ENCODE measurements at regions not wholly inside any gene's neighbourhood (a gene's known extent, or its start where the extent isn't known, plus 50 kb on each side); places are given as distances from the start of the nearest gene placed in this dataset.

DNA sequence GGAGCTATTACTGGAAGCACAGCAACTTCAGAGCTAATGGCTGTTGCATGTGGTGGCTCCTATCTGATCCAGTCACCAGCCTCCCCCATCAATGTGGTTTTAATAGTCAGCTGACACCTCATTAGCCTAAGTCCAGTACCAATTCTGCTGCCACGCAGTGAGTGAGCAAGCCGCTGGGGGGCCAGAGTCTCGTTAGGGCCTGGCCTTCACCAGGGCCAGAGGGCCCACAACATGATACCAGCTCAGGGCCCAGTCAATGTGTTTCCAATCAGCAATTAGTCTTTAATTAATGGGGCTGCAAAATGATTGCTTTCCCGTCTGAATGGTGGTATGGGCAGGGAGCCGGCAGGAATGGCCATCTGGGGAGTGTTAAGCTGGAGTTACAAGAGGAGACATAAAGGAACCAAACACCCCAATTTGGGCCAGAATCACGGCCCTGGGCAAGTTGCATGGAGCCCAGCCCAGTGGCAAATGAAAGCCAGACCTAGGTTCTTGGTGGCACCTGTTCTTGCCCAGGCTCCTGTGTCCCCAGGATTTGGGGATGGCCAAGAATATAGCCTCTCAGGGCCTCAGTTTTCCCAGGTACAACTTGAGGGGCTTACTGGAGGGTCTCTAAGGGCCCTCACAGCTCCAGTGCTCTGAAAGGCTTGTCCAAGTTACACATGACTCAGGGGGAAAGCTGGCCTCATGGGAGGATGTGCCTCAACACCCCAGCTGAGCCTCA is 119.2 kb downstream of the EFNB1 start:
- DNase-seq (ENCODE audit: low spot score) = no peak

DNA sequence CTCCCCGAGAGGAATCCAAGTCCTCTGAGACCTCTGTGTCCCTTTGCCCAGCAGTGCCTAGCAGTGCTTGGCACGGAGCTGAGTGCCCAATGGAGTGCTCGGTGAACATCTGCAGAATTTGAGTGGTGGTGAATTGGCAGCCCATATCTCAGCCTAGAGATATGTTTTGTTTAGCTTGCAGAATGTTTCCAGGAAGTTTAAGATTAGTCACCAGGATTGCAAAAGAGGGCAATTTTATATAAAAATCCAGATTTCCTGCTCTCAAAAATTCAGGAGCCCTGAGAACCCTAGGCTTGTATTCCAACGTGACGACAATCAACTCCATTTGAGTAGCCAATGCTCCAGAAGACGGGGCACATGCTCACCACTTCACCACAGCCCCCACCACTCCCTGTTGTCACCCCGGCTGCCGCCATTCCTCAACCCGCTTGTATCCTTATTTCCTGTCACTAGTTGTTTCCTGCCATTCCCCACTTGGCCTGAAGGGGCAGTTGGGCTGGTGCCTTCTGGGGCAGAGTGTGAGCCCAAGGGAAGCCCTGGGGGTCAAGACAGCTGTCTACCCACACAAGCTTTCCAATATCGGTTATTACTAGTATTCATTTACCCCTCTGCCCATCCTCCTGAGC is 116.9 kb downstream of the EFNB1 start:
- no peak for DNase-seq (ENCODE audit: low spot score)

DNA sequence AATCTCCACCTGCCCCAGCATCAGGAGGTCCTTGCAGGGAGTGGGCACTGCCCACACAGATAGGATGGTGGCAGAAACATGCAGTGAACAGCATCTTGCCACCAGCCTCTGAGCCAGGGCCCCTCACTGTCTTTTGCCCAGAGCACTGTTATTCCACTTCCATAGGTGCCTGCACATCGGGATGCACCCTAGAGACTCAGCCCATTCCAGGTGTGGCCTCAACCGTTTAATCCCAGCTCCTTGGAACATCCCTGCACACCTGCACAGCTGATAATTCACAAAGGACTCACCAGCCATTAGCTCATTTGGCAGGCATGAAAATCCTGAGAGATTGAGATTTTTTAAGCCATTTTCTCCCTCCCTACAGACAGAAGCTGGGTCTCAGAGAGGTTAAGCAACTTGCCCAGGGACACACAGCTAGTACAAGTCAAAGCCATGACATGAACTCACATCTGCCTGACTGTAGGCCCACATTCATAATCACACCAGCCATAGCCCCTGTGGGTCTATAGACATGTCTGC is 116.3 kb downstream of the EFNB1 start:
- no peak for DNase-seq (ENCODE audit: low spot score)

DNA sequence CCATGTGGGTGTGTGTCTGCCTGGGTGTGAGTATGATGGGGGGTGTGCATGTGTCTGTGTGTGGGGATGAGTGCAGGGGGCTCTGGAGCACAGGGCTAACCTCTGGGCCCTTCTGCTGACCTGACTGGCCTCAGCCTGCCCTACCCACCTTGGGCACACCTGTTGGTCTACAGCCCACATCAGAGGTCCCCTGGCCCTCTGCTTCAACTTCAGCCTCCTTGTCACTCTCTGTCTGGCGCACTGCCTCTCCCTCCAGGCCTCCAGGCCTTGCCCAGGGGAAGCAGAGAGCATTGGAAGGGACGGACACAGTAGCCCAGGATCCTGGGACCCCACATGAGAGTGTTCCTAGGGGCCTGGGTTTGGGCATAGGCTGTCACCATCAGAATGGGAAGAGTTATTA is 115.4 kb downstream of the EFNB1 start:
- no peak for DNase-seq (ENCODE audit: low spot score)

DNA sequence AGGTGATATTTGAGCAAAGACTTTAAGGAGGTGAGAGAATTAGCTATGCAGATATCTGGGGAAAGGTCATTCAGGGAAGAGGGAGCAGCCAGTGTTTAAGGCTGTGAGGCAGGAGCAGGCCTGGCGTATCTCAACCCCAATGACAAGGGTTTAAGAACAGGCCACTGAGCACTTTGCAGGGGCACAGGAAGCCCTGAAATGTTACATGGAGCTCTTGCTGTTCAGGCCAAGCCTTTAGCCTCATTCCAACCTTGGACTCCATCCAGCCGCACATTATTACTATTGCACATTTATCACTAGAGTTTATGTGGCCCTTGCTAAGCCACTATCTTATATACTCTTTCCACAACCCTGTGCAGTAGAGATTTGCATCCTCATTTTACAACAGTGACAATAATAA is 114.0 kb downstream of the EFNB1 start:
- DNase-seq (ENCODE audit: low spot score) = no peak

DNA sequence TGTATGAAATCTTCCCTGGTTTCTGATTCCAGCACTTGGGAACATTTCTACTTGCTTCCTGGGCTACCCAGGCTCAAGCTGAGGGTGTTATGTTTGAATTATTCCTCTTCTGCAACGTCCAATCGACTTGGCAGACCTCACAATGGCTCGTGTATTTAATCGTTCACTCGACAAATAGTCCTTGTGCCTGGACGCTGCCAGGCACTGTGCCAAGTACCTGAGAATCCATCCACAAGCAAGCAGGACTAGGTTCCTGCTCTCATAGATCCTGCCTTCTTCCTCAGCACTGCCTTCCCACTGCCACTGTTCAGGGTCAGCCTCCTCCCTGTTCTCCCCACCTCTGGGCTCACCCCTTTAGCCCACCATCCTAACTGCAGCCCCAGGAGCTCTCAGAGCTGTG is 113.3 kb downstream of the EFNB1 start:
- no peak for DNase-seq (ENCODE audit: low spot score)

DNA sequence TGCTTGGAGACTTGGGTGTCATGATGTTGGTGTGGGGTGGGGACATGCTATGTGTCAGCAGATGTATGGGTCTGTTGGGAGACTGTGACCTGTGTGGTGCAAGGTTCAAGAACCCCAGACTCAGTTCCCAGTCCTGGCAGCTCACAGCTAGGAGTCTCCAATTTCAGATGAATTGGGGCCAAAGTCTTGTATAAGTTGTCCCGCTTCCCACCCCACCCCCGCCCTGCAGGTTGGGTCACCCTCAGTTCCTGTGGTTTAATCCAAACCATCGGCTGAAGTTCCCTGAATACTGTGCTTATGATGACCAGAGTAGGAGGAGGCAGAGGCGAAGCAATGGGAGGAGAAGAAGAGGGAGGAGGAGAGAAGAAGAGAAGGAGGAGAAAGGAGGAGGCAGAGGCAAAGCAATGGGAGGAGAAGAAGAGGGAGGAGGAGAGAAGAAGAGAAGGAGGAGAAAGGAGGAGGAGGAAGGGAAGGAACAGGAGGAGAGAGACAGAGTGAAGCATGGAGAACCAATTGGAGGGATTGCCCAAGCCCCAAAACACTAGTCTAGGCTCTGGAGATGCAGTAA is 112.6 kb downstream of the EFNB1 start:
- no peak for DNase-seq (ENCODE audit: low spot score)

DNA sequence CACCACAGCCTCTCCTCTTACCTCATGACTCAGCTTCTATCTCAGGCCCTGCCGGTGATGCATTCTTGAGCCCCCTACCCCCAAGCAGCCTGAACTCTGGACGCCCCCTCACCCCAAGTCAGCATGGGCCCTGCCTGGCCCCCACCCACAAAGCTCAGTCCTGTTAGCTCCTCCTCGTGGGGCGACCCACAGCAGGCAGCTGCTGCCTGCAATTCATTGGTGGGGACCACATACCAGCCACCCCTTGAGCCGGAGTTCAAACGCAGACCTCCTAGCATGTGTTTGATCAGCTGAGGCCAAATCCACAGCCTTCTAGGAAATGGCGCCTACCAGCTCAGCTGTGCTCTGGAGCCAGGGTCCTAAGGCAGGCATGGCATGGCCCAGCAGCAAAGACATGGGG is 111.8 kb downstream of the EFNB1 start:
- no peak for DNase-seq (ENCODE audit: low spot score)

DNA sequence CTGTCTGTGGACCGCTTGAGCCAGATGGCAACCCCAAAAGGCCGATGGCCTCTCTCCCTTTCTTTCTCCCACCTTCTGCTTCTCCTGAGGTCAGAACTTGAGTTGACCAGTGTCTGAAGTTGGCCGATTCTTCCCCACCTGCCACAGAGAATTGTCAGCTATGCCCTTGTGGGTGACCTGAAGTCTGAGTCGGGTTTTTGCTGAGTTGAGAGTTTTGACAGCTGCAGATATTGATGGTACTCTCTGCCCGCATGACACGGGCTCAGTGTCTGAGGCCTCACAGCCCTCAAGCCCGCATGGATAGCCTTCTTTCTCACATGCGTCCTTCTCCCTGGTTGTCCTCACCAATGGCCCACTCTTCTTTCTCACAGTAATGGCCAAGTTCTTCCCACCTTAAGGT is 111.0 kb downstream of the EFNB1 start:
- DNase-seq (ENCODE audit: low spot score) = no peak

DNA sequence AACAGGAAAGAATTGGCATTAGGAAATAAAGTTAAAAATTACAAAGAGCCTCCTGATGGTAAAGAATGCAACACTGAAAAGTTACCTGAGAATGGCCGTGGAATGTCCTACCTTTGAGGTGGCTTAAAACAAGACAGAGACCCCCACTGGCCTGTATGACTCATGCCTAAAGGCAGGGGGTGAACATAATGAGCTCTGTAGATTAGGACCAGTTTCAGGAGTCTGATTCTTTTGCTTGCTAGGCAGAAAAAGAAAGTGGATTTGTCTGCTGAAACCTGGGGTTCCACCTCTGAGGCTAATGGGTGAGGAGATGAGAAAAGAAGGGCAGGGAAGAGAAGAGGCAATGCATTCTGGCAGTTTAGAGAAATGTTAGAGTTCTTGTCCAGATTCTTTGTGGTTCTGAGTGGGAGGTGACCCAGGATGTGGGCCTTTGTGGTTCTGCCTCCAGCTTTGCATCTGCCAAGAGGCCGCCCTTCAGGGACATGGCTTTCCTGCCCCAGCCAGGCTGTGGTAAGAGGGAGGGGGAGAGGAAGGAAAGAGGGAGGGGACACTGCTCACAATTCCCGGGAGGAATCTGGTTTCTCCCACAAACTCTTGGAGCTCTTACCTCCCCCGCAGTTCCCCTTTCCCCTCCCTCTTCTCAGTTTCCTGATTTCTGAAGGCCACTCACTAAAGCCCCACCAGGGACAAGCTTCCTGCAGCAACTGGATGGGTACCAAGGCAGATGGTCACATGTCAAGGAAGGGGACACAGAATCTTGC is 109.6 kb downstream of the EFNB1 start:
- no peak for DNase-seq (ENCODE audit: low spot score)

DNA sequence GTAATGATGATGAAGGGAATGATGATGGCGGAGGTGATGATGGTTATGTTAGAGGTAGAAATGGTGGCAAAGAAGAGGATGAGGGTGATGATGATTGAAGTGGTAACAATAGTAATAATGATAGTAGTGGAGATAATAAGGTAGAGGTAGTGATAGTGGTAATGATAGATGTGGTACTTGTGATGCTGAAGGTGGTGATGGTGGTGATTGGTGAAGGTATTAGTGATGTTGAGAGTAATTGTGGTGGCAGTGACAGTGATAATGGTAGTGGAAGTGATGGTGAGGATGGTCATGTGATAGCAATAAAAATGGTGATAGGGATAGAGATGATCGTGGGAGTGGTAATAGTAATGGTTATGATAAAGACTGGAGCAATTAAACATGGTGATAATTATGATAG is 108.8 kb downstream of the EFNB1 start:
- no peak for DNase-seq (ENCODE audit: low spot score)

DNA sequence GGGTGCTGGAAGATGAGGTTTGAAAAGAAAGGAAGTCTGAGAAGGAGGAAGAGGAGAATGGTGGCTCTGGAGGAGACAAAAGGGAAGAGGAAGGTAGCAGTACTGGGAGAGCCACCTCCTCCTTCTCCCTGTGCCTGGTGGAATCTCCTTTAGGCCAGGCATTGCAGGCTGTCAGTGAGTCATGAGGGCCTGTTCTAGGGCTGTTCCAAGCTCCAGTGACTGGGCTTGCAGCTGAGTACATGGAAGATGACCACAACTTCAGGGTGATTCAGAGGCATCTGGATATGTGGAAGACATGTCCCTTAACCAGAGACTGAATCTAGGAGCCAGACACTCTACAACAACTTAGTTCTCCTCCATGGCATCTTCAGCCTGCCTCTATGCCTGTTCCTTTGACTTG is 107.8 kb downstream of the EFNB1 start:
- no peak for DNase-seq (ENCODE audit: low spot score)

DNA sequence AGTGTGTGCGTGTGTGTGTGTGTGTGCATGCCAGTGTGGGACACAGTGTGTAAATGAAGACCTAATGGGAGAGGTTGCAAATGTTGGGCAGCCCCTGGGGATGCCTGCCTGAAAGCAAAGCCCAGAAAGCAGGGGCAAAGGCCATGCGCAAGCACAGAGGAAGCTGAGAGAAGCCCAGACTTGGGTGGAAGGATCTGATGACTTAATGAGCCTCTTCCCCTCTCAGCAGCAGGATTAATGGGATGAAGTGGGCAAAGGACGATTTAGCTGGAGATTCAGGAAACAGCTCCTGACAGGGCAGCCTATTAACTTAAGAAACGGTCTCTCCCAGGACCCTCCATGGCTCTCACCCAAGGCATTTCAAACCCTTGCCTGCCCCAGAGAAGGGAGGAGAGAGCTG is 107.3 kb downstream of the EFNB1 start:
- no peak for DNase-seq (ENCODE audit: low spot score)

DNA sequence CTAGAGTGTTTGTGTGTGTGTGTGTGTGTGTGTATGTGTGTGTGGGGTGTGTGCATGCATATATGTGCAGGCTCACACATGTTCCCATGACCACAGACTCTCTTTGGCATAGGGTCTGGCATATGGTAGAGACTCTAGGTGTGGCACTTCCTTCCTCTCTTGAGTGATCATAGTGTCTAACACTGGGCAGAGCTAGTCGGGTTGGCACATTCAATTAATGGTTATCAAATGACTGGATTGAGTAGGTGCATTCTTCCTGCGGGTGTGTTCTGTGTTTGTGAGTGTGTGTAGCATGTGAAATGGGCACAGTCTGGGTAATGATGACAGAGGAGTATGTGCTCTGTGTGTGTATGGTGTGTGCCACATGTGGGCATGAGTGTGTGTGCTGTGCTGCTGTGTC is 106.5 kb downstream of the EFNB1 start:
- DNase-seq (ENCODE audit: low spot score) = no peak

DNA sequence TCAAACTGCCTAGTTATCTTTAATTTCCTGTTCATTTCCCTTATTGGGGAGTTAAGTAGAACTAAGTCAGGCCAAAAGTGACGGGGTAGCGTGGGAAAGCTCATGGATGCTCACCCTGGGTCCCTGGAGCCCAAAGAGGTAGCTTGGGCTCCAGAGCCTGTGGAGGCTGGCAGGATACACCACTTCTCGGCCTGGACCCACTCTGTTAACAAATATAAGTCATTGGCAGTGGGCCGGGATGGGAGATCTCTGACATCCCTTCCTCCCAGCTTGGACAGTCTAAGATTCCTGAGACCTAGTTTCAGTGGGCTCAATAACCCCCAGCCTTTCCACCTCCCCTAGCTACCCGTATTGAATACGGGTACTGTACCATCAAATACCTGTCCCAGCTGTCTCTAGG is 106.1 kb downstream of the EFNB1 start:
- no peak for DNase-seq (ENCODE audit: low spot score)

DNA sequence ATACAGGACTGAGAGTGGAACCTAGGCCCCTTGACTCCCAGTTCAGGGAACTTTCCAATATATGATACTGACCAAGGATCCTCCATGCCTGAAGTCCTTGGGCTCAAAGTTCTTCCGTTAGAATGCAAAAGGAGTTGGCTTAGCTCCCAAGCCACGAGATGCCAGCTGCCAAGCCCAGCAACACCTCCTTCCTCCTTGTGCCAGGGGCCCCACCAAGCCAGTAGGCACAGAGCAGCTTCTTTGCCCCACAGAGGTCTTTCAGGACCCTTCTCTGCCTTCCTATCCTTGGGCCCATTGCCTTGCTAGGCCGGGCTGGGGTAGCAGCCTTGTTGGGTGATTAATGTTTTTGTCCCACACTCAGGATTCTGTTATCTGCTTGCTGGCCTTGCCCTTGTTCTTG is 105.6 kb downstream of the EFNB1 start:
- DNase-seq (ENCODE audit: low spot score) = no peak

DNA sequence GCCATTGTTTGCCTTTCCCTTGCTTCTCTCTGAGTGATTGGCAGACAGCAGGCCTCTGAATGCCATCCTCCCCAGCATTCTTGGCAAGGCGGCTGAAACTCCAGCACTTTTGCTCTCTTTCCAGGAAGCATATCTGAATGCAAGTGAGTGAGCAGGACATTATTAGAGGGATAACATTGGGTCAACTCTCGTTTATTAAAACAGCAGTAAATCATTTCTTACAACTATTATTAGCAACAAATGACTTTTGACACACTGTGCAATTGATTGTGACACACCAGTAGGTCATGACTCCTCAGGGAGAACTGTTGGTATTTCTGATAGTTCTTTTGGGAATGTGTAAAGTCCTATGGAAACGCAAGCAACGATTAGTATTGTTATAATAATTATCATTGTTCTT is 103.8 kb downstream of the EFNB1 start:
- DNase-seq (ENCODE audit: low spot score) = no peak

DNA sequence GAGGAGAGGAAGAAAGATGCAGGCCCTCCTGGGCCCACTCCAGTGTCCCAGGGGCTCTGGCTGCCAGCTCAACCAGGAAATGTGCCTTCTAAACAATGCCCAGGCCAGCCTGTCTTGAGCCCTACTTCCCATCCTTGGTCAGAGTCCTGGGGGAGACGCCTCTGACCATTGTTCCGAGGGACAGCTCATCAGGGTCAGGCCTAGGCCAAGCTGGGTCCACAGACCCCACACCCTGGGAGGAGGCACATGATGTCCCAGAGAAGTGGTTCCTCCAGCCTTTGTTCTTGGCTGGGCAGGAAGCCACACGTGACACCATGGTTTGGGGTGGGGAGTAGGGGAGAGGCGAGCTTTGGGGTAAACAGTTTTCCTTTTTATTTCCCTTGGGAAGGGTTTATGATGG is 102.5 kb downstream of the EFNB1 start:
- DNase-seq (ENCODE audit: low spot score) = no peak

DNA sequence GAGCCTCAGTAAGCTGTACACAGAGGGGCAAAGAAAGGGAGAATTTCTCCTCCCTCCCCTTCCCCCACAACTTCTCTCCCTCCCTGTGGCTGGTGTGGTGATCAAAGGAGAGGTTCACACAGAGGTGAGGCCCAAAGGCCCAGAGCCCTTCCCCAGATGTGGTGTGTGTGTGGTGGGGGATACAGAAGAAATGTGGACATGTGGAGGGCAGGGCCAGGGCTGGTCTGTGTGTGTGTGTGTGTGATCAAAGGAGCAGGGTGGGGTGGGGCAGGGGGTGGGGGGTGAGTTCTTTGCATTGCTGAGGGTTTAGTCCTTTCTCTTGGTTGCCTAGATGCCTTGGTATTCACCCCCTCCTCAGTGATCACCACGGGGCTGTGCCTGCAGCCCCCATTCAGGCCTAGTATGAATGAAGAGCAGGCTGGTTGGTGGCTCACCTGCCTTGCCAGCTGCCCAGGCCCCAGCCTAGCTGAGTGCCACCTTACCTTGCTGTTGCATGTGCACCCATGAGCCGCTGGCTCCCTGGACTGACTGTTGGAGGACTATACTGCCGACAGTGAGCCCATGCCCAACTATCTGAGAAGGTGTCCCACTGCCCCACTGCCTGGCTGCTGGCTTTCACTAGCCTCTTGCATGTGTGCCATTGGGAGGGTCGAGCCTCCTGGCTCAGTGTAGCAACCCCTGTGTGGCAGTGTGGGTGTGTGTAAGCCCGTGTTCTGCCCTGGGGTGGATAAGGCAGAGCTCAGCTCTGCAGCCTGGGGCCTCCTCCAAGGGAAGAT is 101.9 kb downstream of the EFNB1 start:
- no peak for DNase-seq (ENCODE audit: low spot score)

DNA sequence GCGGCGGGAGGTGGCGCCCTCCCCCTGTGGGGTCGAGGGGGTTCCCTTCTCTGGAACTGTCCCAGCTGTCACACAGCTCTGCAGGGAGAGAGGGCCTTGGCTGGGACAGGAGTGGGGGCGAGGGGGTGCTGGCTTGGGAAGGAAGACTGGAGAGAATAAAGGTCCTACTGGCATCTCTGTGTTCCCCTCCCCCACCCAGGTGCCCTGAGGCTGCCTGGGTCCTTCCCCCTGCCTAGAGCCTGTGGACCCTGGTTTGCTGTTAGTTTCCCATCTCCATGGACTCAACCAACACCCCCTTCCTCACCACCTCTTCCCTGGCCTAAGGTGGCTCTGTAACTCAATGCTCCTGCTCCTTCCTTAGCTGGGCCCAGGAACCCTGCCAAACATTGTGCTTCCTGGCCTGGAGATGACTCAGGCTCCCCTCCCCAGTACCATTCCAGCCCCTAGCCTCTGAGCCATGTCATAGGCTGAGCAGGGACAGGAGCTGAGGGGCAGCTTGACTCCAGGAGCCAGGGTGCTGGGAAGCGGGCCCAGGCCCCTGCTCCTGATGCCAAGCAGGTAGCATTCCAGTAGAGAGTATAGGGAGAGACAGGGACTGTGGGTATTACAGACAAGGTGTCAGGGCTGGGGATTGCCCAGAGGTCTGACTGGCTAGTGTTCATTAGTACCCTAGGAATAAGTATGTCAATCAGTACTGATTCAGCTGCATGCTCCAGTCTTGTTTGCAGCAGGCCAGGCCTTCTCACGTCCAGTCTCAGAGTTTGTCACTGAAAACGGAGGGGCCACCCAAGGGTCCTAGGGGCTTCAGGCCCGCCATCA is 100.7 kb downstream of the EFNB1 start:
- no peak for DNase-seq (ENCODE audit: low spot score)

DNA sequence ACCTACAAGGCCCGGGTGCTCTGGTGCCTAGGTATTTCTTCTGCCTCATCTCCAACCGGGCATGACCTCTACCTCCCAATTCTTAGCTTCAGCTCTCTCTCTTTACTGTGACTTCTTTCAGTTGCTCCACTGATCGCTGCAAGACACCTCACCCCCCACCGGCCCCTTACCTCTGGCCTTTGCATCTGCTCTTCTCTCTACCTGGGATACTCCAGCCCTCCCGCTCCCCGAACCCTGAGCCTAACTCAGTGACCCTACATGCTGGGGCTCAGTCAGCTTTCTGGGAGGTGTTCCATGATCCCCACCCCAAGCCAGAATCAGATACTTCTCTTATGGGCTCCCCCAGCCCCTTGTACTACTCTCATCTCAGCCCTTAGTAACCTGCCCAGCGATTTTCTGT is 99.6 kb downstream of the EFNB1 start:
- no peak for DNase-seq (ENCODE audit: low spot score)

All from germinal center (tissue), 1 donor.